HG03139 (cell line): ENCODE measurements at regions not wholly inside any gene's neighbourhood (a gene's known extent, or its start where the extent isn't known, plus 50 kb on each side); places are given as distances from the start of the nearest gene placed in this dataset.
"Not testable (repeated sequence)": the region's sequence is repeated elsewhere in the genome, so short reads cannot be mapped to it uniquely, and the experiment has no call there.

Experiments
- ATAC-seq: cut with Tn5 transposase; IDR thresholded peaks from one replicate; pipeline ENCODE4 v1.9.1; 2021; ENCODE audit not compliant: unreplicated experiment

DNA sequence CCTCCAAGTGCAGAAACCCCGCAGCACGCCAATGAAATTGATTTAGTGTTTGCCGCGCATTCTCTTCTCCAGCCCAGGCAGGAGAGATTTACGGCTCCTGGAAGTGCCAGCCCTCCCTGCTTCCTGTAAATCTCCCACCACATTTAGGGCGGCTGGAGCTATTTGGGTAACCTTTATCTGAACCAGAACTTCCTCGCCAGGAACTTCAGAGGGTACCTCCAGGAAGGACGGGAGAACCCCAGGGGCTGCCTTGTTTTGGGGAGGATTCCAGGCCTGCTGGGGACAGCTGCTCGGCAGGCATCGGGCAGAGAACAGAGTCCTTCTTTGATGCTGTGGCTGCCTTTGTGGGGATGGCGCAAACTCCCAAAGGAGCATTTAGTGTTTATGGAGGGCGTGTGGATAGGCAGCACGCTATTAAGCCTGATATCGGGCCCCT is 122.0 kb upstream of the MYCN start:
- ATAC-seq, result no peak

DNA sequence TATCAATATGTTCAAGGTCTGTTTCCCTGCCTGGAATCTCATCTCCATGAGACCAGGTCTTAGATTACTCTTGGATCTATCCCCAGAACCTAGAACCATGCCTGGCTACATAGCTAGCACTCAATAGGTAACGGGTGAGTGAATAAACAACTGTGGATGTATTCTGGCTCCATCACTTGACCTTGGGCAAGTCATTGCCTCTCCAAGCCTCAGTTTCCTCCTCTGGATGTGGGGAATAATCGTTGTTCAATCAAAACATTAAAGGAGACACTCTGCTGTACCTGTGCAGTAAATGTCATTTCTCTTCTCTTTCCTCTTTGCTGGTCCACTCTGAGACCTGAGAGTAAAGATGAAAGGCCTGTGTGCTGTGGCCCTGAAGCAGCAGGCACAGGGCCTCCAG is 121.5 kb upstream of the MYCN start:
- ATAC-seq, result no peak

DNA sequence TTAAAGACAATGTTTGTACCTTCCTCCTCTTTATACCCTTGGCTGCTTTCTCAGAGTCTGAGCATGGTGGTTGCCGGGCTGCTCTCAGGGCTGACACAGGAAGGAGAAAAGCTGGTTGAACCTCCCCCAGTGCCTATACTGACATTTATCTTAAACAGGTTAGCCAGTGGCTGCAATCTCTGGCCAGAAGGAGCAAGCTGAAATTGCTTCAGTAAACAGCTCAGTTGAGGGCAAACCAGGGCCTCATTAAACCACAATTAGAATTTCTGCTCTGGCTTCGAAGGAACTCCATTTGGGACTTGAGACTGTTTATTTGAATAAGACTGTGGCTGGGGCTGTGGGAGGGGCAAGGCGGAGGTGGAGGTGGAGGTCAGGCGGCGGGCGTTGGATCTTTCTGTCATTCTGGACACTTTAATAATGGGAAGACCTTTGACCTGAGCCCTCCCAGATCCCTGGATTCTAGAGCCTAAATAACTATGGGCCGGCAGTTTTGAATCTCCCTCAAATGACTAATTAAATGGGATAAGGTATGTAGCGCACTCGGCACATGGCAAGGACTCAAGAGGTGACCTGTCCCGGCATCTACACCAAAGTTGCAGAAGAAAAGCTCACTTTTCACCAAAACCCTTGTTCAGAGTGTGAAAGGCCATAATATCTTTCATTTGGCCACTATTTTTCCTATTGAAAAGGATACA is 120.6 kb upstream of the MYCN start:
- ATAC-seq, result no peak

DNA sequence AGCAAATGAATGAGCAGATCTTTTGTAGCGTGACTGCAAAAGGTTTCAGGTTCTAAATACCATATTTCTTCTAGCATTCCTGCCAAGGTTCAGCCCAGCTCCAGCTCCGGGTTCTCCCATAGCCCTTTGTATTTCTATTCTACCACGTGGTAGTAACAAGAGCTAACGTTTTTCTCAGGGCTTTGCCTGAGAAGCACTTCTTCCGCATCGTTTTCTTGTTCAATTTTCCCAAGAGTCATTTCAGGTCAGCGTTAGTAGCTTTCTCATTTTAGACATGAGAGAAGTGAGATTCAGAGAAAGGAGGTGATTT is 120.1 kb upstream of the MYCN start:
- no peak for ATAC-seq

DNA sequence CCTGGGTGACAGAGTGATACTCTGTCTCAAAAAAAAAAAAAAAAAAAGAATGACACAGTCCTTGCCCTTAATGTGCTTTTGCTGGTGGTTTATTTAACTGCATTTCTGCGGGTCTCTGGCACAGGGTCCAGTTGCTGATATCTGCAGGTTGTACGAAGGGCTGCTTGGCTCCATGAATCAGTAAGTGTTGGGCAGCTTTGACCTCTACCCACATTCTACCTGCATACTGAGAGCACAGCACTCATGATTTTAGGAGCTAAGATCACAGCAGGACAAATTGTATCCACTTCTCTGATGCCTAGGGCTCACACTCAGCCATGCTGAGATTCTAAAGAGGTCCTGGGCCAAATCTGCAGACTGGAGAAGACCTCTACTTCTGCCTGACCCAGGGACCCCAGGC is 119.4 kb upstream of the MYCN start:
- ATAC-seq, result no peak

DNA sequence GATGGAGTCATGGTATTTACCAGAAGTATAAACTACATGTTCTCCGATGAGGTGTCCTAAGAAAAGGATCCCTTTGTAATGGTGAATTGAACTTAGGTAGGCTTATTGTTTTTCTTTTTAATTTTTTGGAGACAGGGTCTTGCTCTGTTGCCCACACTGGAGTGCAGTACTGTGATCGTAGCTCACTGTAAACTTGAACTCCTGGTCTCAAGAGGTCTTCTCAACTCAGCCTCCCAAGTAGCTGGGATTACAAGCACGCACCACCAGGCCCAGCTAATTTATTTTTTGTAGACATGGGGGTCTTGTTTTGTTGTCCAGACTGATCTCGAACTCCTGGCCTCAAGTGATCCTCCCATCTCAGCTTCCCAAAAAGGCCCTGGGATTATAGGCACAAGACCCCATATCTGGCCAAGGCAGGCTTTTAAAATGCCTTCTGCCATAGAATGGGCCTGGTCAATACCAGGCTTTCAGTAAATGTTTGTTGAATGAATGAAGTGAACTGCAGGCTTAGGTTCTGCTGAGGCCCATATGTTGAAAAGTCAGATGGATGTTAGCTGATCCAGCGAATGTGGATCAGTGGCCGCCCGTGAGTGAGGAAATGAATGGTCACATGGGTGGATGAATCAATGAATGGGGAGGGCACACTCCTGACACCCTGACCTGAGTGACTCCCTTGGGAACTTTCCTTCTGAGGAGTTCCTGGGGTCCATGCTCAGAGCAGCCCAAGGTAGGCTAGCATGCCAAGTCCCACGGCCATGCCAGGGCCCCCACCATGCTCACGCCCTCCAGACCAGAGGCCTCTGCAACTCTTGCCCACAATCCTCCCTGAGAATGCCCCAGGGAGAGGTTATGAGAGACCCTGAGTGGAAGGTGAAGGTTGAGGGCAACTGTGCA is 118.0 kb upstream of the MYCN start:
- ATAC-seq, result no peak

DNA sequence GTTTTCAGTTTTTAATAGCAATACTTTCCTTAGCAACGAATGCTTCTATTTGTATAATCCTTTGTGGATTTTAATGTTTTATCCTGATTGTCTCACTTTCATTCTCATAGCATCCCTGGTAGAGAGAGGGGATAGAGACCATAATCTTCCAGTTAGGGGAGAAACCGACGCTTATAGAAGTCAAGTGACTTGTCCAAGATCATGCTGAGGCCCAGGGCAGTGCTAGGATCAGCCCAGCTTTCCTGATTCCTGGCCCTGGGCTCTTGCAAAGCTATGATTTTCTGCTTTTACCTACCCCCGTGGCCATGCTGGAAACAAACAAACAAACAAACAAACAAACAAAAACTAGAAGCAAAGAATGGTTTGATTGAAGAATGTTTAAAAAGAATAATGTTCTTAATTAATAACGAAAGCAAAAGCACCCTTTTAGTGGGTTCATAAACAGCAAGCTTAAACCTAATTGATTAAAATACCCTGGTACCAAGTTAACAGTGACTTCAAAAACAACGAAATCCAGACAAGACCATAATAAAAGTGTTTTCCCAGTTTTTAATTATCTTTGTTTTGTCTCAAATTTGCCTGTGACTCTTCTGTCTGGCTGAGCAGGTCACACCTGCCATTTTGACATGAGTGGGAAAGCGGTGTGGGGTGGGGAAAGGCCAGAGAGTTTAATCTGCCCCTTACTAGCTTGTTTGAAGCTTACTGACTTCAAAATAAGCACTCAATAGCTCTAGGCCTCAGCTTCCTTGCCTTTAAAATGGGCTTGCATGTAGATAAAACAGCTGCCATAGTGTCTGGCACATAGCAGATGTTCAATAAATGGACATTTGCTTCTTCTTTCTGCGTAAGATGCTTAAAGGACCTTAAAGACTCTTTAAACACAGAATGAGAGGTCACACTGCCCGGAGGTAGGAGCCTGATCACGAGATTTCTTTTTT is 116.6 kb upstream of the MYCN start:
- ATAC-seq, result no peak

DNA sequence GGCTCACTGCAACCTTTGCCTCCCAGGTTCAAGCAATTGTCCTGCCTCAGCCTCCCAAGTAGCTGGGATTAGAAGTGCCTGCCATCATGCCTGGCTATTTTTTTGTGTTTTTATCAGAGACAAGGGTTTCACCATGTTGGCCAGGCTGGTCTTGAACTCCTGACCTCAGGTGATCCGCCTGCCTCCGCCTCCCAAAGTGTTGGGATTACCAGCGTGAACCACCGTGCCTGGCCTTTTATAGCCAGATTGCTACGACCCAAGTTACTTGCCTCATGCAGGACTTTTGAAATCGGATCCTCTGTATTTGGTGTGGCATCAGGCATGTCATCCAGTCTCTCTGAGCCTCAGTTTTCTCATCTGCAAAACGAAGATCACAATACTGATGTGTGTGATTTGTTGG is 115.9 kb upstream of the MYCN start:
- ATAC-seq, result not testable (repeated sequence)

DNA sequence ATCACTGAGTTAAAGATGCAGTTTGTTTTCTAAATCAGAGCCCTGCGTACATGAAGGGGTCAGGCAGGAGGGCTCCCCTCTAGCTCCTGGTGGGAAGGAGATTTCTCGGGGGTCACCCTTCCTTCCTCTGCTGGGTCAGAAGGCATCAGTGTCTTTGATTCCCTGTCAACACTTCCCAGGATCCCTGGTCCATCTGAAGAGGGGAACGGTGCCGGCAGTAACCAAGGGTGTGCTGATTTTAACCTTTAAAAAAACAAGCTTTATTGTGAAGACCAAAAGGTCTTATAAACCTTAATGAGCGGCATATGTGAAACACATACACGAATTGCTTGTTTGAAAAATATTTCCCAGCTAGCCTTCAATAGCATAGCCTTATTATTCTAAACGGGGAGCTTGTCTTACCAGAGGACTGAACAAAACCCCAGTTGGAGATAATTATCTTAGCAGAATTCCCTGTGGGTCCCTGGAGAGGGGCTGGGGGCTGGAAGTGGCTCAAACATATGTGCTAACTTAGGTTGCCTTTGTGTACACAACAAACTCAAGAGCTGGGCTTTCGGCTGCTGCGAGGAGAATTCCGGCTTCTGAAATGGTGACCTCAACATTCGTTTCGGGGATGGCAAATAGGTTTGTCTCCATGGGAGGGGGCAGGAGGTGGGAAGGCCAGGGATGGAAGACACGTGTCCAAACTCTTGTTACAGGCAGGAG is 114.9 kb upstream of the MYCN start:
- ATAC-seq, result no peak

DNA sequence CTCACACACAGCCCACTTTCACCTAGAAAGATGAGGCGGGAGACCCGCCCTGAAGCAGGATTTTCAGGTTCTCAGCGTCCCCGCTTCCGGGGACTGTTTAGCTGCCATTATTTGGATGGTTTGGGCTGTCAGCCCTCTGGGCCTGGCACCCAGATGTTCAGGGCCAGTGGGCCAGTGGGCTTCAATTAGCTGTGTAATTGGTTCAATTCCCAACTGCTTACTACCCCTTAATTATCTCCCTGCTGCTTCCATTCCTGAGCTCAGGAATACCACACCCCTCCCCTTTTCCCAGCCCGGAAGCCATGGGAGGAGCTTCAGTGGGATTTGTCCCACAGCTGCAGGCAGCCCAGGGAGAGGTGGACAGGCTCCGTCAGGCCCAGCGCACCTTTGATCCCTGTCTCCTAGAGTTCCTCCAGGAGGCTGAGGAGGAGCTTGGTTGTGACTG is 114.1 kb upstream of the MYCN start:
- no peak for ATAC-seq

DNA sequence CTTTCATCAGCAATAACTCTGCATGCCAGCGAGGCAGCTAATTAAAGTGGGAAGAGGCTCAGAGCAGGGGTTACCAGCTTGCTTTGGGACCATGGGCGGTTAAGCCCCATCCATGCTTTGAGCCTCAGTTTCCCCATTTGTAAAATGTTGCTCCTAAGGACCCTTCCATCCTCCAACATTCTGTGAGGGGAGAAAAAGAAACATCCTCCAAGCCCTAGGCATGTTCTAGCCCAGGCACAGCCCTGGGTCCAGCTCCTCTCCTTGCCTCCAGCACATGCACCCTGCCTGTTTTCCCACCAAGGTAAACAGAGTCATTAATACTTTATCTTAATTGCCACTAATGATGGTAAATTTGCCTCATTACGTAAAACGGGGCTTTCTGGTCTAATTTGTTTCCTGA is 113.3 kb upstream of the MYCN start:
- no peak for ATAC-seq

DNA sequence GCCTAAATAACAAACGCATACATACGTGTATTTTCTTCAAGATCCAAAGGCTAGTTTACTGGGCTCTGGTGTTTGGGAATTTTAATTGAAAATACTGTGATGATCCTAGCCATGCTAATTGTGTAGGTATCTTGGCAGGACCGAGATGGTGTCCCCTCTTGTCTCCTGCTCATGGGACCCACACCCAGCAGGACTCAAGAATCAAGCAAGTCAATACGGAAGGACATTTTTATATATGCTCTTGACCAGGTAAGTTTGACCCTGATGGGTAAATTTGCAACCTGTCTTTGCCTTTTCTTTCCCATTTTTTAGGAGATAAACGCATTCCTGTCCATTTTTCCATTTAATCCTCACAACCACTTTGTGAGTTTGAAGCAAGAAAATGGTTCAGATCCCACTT is 111.8 kb upstream of the MYCN start:
- ATAC-seq, result no peak

DNA sequence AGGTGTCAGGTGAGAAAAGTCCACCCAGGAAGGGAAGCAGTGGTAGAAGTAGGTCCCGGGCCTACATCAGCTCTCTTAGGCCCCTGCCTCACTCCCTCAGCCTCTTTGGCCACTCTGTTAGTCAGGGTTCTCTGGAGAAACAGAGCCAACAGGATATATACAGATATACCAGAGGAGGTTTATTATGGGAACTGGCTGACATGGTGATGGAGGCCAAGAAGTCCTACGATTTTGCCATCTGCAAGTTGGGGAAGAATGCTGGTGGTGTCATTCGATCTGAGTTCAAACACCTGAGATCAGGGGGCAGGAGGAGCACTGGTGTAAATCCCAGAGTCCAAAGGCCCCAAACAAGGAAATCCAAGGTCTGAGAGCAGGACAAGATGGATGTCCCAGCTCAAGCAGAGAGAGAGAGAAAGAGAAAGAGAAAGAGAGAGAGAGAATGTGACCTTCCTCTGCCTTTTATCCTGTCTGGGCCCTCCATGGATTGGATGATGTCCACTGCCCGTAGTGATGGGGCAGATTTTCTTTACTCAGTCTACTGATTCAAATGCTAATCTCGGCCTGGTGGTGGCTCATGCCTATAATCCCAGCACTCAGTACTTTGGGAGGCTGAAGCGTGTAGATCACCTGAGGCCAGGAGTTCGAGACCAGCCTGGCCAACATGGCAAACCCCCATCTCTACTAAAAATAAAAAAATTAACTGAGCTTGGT is 111.1 kb upstream of the MYCN start:
- ATAC-seq, result no peak

DNA sequence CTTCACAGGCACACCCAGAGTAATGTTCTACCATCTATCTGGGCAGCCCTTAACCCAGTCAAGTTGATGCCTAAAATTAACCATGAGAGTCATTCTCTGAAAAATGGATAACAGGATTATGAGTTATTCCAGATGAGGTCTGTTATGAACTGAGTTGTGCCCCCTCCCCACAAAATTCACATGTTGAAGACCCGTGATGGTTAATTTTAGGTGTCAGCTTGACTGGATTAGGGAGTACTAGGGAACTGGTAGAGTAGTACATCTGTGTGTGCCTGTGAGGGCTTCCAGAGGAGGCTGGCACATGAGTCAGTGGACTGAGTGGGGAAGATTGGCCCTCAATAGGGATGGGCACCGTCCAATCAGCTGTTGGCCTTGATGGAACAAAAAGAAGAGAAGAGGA is 110.4 kb upstream of the MYCN start:
- no peak for ATAC-seq

DNA sequence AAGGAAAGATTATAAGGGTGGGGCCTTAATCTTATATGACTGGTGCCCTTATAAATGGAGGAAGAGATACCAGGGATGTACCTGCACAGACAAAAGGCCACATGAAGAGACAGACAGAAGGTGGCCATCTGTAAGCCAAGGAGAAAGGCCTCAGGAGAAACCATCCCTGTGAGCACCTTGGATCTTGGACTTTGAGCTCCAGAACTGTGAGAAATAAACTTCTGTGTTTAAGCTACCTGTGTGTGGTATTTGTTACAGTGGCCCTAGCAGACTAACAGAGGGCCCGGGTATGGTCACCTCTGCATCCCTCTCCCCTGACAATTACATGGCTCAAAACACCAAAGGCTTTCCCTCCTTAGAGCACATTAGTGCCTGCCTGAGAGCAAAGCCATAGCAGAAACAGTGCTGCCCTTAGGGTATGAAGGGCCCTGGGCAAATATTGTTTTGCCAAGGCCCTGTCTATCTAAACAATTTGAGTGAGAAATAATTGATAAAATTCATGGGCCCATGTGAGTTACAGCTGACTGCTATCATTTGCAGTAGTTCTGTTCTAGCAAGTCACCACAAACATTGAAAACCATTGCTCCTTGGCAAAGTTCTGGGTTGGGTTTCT is 109.3 kb upstream of the MYCN start:
- ATAC-seq, result no peak

DNA sequence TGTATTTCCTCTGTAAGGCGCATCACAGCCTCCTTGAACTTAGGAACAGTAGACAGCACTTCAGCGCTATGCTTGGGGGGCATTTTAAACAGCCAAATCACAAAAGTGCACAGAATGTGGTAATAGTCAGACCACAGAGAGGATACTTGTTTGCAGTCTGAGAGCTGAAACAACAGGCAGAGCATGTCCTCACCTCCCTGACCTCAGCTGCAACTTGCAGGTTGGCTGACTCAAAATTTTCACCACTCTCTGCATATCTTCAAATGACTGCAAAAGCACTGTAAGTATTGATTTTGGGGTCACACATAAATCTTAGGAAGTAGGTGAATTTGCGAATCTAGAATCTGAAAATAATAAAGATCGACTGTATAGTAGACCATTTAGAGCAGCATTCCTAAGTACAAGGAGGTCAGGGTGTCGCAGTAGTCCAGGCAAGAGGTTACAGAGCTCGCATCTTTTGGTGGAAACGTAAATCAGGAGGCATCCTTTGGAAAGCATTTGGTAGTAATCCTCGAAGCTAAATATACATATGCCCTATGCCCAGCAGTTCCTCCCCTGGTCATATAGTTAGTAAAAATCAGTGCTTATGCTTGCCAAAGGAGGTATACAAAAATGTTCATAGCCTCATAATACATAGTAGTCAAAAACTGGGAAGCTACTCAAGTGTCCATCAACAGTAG is 108.2 kb upstream of the MYCN start:
- ATAC-seq, result no peak

DNA sequence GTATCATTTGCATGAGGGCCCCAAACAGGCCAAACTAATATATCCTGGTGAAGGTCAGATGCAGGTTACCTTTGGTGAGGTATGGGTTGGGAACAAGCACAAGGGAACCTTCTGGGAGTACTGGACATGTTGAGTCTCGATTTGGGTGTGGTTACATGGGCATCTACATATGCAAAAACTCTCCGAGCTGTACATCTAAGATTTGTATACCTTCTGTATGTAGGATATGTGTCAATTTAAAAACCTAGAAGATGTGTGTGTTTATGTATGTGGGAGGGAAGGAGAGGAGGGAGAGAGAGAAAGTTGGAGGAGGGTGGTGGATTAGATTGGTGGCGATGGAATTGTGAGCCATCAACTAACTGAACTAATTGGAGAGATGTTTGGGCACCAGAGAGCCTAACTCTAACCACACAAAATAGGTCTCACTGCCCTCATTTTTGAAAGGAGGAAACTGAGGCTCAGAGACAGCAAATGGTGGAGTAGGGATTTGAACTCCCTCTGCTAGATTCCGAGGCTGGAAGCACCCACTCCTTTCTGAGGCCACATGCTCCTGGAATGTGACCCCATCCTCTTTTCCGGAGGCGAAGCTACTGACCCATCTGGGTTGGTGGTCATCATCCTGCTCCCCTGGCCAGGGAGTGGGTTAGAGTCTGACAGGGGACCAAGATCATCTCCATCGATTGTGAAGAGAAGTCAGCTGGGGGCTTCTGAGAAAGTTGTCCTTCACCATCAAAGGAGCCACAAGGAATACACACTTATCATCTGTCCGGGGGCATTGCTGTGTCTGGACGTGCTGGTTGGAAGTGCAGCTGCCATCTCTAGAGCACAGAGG is 107.3 kb upstream of the MYCN start:
- no peak for ATAC-seq

DNA sequence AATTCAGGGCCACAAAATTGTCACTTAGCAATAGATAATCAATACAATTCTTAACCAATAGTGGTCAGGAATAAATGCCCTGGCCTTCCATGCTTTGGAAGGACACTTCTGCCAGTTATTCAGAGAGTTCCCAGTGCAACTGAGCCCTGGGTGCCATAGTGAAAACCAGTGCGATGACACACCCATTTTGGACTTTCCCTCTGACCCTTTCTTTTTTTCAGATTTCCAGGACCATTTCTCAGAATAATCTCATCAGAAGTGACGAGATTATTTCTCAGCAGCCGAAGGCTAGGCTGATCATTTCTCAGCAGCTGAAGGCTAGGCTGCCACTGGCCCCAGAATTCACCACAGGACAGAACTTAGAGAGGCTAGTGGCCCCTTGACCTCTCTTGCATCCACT is 106.6 kb upstream of the MYCN start:
- ATAC-seq, result no peak
